ENCODE measurements at regions not wholly inside any gene's neighbourhood (a gene's known extent, or its start where the extent isn't known, plus 50 kb on each side); places are given as distances from the start of the nearest gene placed in this dataset.

DNA sequence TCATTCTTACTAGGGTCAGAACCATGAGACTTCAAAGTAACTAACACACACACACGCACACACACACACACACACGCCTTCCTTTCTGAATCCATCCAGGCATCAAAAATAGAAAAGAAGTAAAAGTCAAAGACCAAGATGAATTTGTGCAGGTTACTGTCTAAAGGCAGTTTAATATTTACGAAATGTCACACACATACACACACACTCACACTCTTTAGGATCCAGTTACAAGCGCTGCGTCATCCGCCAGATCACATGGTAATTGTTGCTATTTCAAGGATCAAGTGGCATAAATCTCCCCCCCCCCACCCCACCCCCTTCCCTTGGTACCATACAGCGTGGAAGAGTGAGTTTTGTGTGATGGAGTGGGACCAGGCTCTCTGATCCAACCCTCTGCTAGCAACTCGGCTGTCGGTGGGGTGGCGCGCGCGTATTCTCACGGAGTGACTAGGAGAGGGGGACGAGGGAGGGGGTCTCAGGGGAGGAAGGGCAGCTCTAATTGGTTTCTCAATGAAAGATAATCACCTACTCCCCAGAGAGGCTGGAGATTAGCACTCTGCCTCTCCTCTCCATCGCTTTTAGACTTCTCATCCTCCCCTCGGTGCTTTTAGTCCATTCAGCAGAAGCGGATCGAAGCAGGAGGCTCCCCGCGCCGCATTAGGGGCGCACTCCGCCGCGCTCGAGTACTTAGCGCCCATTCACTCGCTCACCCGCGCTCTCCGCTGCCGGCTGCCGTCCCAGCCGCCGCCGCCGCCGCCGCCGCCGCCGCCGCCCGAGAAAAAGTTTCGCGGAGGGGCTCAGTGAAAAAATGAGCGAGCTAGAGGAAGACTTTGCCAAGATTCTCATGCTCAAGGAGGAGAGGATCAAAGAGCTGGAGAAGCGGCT, 83.5 kb upstream of the PRKG1 start:
- TF ChIP-seq TEAD1 (CRISPR knock-in tag; IDR thresholded peaks at IDR 0.05), result no peak
- no peak for TF ChIP-seq PHB (CRISPR knock-in tag; IDR thresholded peaks at IDR 0.05)
- no peak for TF ChIP-seq FOSL1 (tag; conservative IDR thresholded peaks at IDR 0.05)
- TF ChIP-seq LEF1 (IDR thresholded peaks at IDR 0.05), result no peak
- no peak for TF ChIP-seq POLR3A (IDR thresholded peaks at IDR 0.05; ENCODE audit: borderline replicate concordance, extremely low read depth, insufficient read depth, insufficient read length)
- TF ChIP-seq MEF2A (IDR thresholded peaks at IDR 0.05; ENCODE audit: control insufficient read depth, low read depth, low read length), result no peak
- no peak for TF ChIP-seq CHD2 (IDR thresholded peaks at IDR 0.05; ENCODE audit: low read depth, low read length)
- TF ChIP-seq GTF2F1 (IDR thresholded peaks at IDR 0.05; ENCODE audit: low read depth, low read length), result no peak
- no peak for TF ChIP-seq PHF21A (IDR thresholded peaks at IDR 0.05; ENCODE audit: borderline replicate concordance, low read depth)
- no peak for TF ChIP-seq HDAC2 (IDR thresholded peaks at IDR 0.05)
- no peak for TF ChIP-seq ZFX (CRISPR knock-in tag; IDR thresholded peaks at IDR 0.05)
- TF ChIP-seq SUPT5H (IDR thresholded peaks at IDR 0.05), result no peak
- no peak for TF ChIP-seq ZNF174 (CRISPR knock-in tag; IDR thresholded peaks at IDR 0.05)
- no peak for TF ChIP-seq BMI1 (IDR thresholded peaks at IDR 0.05; ENCODE audit: low read length)
- no peak for TF ChIP-seq ASH1L (IDR thresholded peaks at IDR 0.05; ENCODE audit: borderline replicate concordance, low read depth, partially characterized antibody)
- TF ChIP-seq ZNF146 (CRISPR knock-in tag; IDR thresholded peaks at IDR 0.05; ENCODE audit: unreplicated experiment), result no peak
- no peak for TF ChIP-seq ETV5 (CRISPR knock-in tag; IDR thresholded peaks at IDR 0.05; ENCODE audit: low read depth)
- TF ChIP-seq, protein P1, sequence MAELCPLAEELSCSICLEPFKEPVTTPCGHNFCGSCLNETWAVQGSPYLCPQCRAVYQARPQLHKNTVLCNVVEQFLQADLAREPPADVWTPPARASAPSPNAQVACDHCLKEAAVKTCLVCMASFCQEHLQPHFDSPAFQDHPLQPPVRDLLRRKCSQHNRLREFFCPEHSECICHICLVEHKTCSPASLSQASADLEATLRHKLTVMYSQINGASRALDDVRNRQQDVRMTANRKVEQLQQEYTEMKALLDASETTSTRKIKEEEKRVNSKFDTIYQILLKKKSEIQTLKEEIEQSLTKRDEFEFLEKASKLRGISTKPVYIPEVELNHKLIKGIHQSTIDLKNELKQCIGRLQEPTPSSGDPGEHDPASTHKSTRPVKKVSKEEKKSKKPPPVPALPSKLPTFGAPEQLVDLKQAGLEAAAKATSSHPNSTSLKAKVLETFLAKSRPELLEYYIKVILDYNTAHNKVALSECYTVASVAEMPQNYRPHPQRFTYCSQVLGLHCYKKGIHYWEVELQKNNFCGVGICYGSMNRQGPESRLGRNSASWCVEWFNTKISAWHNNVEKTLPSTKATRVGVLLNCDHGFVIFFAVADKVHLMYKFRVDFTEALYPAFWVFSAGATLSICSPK (IDR thresholded peaks at IDR 0.05; ENCODE audit: borderline replicate concordance), result no peak
- TF ChIP-seq JUNB (CRISPR knock-in tag; conservative IDR thresholded peaks at IDR 0.05), result no peak
- no peak overlapping the region for H3K4me2 ChIP-seq (ENCODE audit: insufficient read depth, low read length)
- H3K4me3 ChIP-seq, result no peak overlapping the region
- FAIRE-seq, result no peak
- POLR2A ChIA-PET, result no interaction called here
- H3K9ac ChIP-seq (ENCODE audit: insufficient read depth in 1 of 2, low read depth in 2 of 2, low read length in 2 of 2), result no peak overlapping the region
- no peak overlapping the region for H3K27ac ChIP-seq (ENCODE audit: extremely low read depth, low read depth, low read length)
- no peaks in the 10 kb centered on the region for H3K9me3 ChIP-seq (replicated peaks; ENCODE audit: control insufficient read depth, insufficient read depth, low read depth, low read length)
- H3K36me3 ChIP-seq (ENCODE audit: control insufficient read depth, insufficient read depth, low read length), result no peaks in the 10 kb centered on the region
- ATAC-seq, result no peak
- H3K9me1 ChIP-seq (ENCODE audit: control insufficient read depth, insufficient read depth, low read length), result no peaks in the 10 kb centered on the region
- WGBS (ENCODE audit: insufficient coverage, low coverage, missing lambda C conversion rate), result 12% methylated on average over 48 of the region's 49 CpGs
- no peaks in the 10 kb centered on the region for H3K79me2 ChIP-seq (ENCODE audit: control insufficient read depth, insufficient read depth, low read length)
- peaks cover 0 to 8% of the 10 kb centered on the region in 2 experiments; a peak in 1 of 5 replicates for H3K4me1 ChIP-seq (replicated peaks in 1 of 2; ENCODE audit: control insufficient read depth in 2 of 2, insufficient read depth in 2 of 2, low read length in 2 of 2)
- no peak overlapping the region for H2AFZ ChIP-seq (ENCODE audit: low read depth, low read length)
- intact Hi-C loops (cut with micrococcal nuclease) (no loop called here), in situ Hi-C loops (cut with MboI) (no loop called here)
- peaks cover 9 to 19% of the 10 kb centered on the region in 2 experiments; a peak in 4 of 5 replicates for H3K27me3 ChIP-seq (ENCODE audit: control insufficient read depth in 2 of 2, insufficient read depth in 2 of 2, low read length in 2 of 2)
- CTCF ChIA-PET (ENCODE audit: low intra/inter-chr PET ratio), result no interaction called here
- no TSS peak for BruUV-seq (replicated peaks)
- no peak for DNase-seq (ENCODE audit: extremely low read depth in 1 of 4, low spot score in 3 of 4)
- no peaks in the 10 kb centered on the region for H4K20me1 ChIP-seq (replicated peaks; ENCODE audit: control insufficient read depth, insufficient read depth, low read length)
